ENCODE measurements at regions not wholly inside any gene's neighbourhood (a gene's known extent, or its start where the extent isn't known, plus 50 kb on each side); places are given as distances from the start of the nearest gene placed in this dataset.

GRCh38 chr5:166750376-166750775 is 1541.1 kb upstream of the WWC1 start:
- no peak for DNase-seq (ENCODE audit: low spot score)
- H3K4me2 ChIP-seq = no peak overlapping the region
- H3K36me3 ChIP-seq (replicated peaks; ENCODE audit: insufficient read depth, low read depth) = no peaks in the 10 kb centered on the region
- no peaks in the 10 kb centered on the region for H4K20me1 ChIP-seq (ENCODE audit: insufficient read depth, poor library complexity, severe bottlenecking)
- TF ChIP-seq EZH2phosphoT487 (IDR thresholded peaks at IDR 0.05; ENCODE audit: low read depth, severe bottlenecking, unreplicated experiment) (no peak), CTCF (IDR thresholded peaks at IDR 0.05; ENCODE audit: poor library complexity) (no peak), EZH2 (IDR thresholded peaks at IDR 0.05; ENCODE audit: borderline replicate concordance) (no peak)
- no peaks in the 10 kb centered on the region for H3K27me3 ChIP-seq
- no peaks in the 10 kb centered on the region for H3K79me2 ChIP-seq
- H3K4me3 ChIP-seq = no peak overlapping the region
- H3K4me1 ChIP-seq (ENCODE audit: insufficient read depth) = no peaks in the 10 kb centered on the region
- H3K9me3 ChIP-seq (ENCODE audit: low read depth) = no peaks in the 10 kb centered on the region
- H2AFZ ChIP-seq = no peak overlapping the region
- no peak overlapping the region for H3K27ac ChIP-seq
- H3K9me2 ChIP-seq (replicated peaks; ENCODE audit: insufficient read depth) = no peaks in the 10 kb centered on the region

DNA sequence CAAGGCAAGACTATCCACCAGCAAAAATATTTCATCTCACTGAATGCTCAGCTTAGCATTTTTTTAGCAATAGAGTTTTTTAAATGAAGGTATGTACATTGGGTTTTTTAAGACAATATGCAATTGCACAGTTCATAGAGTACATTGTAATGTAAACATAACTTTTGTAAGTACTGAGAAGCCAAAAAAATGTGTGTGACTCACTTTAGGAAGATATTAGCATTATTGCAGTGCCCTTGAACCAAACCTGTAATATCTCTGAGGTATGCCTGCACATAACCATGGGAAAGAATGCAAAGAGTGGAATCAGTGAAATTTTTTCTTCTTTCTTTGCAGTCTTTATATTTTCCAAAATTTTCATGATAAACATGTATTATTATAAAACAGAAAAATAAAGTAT is 1533.3 kb upstream of the WWC1 start:
- Histone ChIP-seq H3K9me2 (replicated peaks; ENCODE audit: insufficient read depth) (no peaks in the 10 kb centered on the region), H3K4me2 (no peak overlapping the region), H3K27ac (no peak overlapping the region), H3K36me3 (replicated peaks; ENCODE audit: insufficient read depth, low read depth) (no peaks in the 10 kb centered on the region), H3K4me3 (no peak overlapping the region), H3K9me3 (ENCODE audit: low read depth) (no peaks in the 10 kb centered on the region), H3K4me1 (ENCODE audit: insufficient read depth) (no peaks in the 10 kb centered on the region), H3K79me2 (no peaks in the 10 kb centered on the region), H3K27me3 (no peaks in the 10 kb centered on the region), H4K20me1 (ENCODE audit: insufficient read depth, poor library complexity, severe bottlenecking) (no peaks in the 10 kb centered on the region), H2AFZ (no peak overlapping the region)
- no peak for DNase-seq (ENCODE audit: low spot score)
- TF ChIP-seq EZH2phosphoT487 (IDR thresholded peaks at IDR 0.05; ENCODE audit: low read depth, severe bottlenecking, unreplicated experiment) (no peak), CTCF (IDR thresholded peaks at IDR 0.05; ENCODE audit: poor library complexity) (no peak), EZH2 (IDR thresholded peaks at IDR 0.05; ENCODE audit: borderline replicate concordance) (no peak)

DNA sequence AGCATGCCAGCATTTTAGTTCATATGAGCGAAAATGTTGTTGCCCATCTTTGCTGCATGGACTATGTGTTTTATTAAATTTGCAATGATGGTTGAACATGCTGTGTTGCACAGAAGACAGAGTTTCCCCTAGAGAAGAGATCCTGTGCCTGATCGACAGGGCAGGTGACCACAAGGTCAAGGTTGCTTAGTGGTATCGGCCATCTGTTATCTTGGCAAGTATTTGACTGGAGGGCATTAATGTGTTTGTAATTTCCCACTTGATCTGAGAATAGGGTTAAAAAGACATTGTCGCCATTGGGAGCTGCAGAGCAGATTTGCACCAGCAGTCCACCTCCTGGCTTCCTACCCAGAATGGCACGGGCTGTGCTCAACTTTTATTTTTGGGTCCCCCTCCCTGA is 1523.6 kb upstream of the WWC1 start:
- H3K79me2 ChIP-seq = no peaks in the 10 kb centered on the region
- TF ChIP-seq CTCF (IDR thresholded peaks at IDR 0.05; ENCODE audit: poor library complexity) = no peak
- TF ChIP-seq EZH2phosphoT487 (IDR thresholded peaks at IDR 0.05; ENCODE audit: low read depth, severe bottlenecking, unreplicated experiment) = no peak
- WGBS (ENCODE audit: low lambda C conversion rate, missing lambda C conversion rate) = 86% methylated on average over 5 of the region's 5 CpGs
- H3K27ac ChIP-seq = no peak overlapping the region
- no peaks in the 10 kb centered on the region for H3K4me1 ChIP-seq (ENCODE audit: insufficient read depth)
- no peaks in the 10 kb centered on the region for H4K20me1 ChIP-seq (ENCODE audit: insufficient read depth, poor library complexity, severe bottlenecking)
- H3K4me3 ChIP-seq = no peak overlapping the region
- DNase-seq (ENCODE audit: low spot score) = no peak
- no peaks in the 10 kb centered on the region for H3K36me3 ChIP-seq (replicated peaks; ENCODE audit: insufficient read depth, low read depth)
- no peaks in the 10 kb centered on the region for H3K9me2 ChIP-seq (replicated peaks; ENCODE audit: insufficient read depth)
- H3K9me3 ChIP-seq (ENCODE audit: low read depth) = peaks cover 10% of the 10 kb centered on the region
- no peak overlapping the region for H2AFZ ChIP-seq
- H3K27me3 ChIP-seq = no peaks in the 10 kb centered on the region
- H3K4me2 ChIP-seq = no peak overlapping the region

GRCh38 chr5:166768536-166768935 is 1522.9 kb upstream of the WWC1 start:
- no peak overlapping the region for H3K4me2 ChIP-seq

More at GRCh38 chr5:166768536-166768935, 1522.9 kb upstream of the WWC1 start:
- Histone ChIP-seq H3K4me1 (ENCODE audit: insufficient read depth) (no peaks in the 10 kb centered on the region), H4K20me1 (ENCODE audit: insufficient read depth, poor library complexity, severe bottlenecking) (no peaks in the 10 kb centered on the region), H3K79me2 (no peaks in the 10 kb centered on the region), H3K27me3 (no peaks in the 10 kb centered on the region), H3K27ac (no peak overlapping the region), H3K36me3 (replicated peaks; ENCODE audit: insufficient read depth, low read depth) (no peaks in the 10 kb centered on the region), H3K9me2 (replicated peaks; ENCODE audit: insufficient read depth) (no peaks in the 10 kb centered on the region), H3K4me3 (no peak overlapping the region), H2AFZ (no peak overlapping the region), H3K9me3 (ENCODE audit: low read depth) (peaks cover 10% of the 10 kb centered on the region)
- 69% methylated on average over 2 of the region's 2 CpGs for WGBS (ENCODE audit: low lambda C conversion rate, missing lambda C conversion rate)
- DNase-seq (ENCODE audit: low spot score) = no peak
- TF ChIP-seq EZH2phosphoT487 (IDR thresholded peaks at IDR 0.05; ENCODE audit: low read depth, severe bottlenecking, unreplicated experiment) (no peak), EZH2 (IDR thresholded peaks at IDR 0.05; ENCODE audit: borderline replicate concordance) (no peak), CTCF (IDR thresholded peaks at IDR 0.05; ENCODE audit: poor library complexity) (no peak)

Measured in hepatocyte (in vitro differentiated cells).